ENCODE measurements at regions not wholly inside any gene's neighbourhood (a gene's known extent, or its start where the extent isn't known, plus 50 kb on each side); places are given as distances from the start of the nearest gene placed in this dataset.

GRCh38 chr17:51442088-51442865, 181.9 kb downstream of the UTP18 start:
- Histone ChIP-seq H3K27ac (no peak overlapping the region), H3K36me3 (ENCODE audit: low read depth) (no peaks in the 10 kb centered on the region), H3K27me3 (ENCODE audit: insufficient read depth, low read depth) (peaks cover 21% of the 10 kb centered on the region), H3K4me1 (replicated peaks; ENCODE audit: insufficient read depth) (no peaks in the 10 kb centered on the region), H4K20me1 (ENCODE audit: insufficient read depth) (no peaks in the 10 kb centered on the region), H3K4me2 (no peak overlapping the region), H3K79me2 (ENCODE audit: low read depth) (no peaks in the 10 kb centered on the region), H3K9me3 (ENCODE audit: insufficient read depth, low read depth) (no peaks in the 10 kb centered on the region), H3K9me2 (ENCODE audit: insufficient read depth) (0 out of 2 replicates have a peak, but pooled peaks cover 5% of the 10 kb centered on the region), H3K4me3 (no peak overlapping the region), H3F3A (ENCODE audit: insufficient read depth, low read depth) (no peaks in the 10 kb centered on the region), H2AFZ (no peak overlapping the region)
- DNase-seq: no peak
- intact Hi-C loops (cut with micrococcal nuclease; ENCODE audit: unreplicated experiment): no loop called here
- ChIA-PET CTCF (no interaction called here), POLR2A (ENCODE audit: unreplicated experiment) (no interaction called here)
- no peak for TF ChIP-seq EZH2 (IDR thresholded peaks at IDR 0.05; ENCODE audit: low read depth)
- TF ChIP-seq CTCF (conservative IDR thresholded peaks at IDR 0.05): no peak
- BruUV-seq (replicated peaks): no TSS peak

GRCh38 chr17:51443646-51444045, 183.3 kb downstream of the UTP18 start:
- CTCF ChIA-PET: no interaction called here
- BruUV-seq (replicated peaks): no TSS peak
- no peak for DNase-seq
- no peak overlapping the region for H3K4me3 ChIP-seq
- no peaks in the 10 kb centered on the region for H3K4me1 ChIP-seq (replicated peaks; ENCODE audit: insufficient read depth)
- no peaks in the 10 kb centered on the region for H3K79me2 ChIP-seq (ENCODE audit: low read depth)
- TF ChIP-seq CTCF (conservative IDR thresholded peaks at IDR 0.05): no peak
- TF ChIP-seq EZH2 (IDR thresholded peaks at IDR 0.05; ENCODE audit: low read depth): no peak
- H3K27me3 ChIP-seq (ENCODE audit: insufficient read depth, low read depth): peaks cover 30% of the 10 kb centered on the region
- no peaks in the 10 kb centered on the region for H4K20me1 ChIP-seq (ENCODE audit: insufficient read depth)
- H3K27ac ChIP-seq: no peak overlapping the region
- no peaks in the 10 kb centered on the region for H3K36me3 ChIP-seq (ENCODE audit: low read depth)
- no peak overlapping the region for H3K4me2 ChIP-seq
- H3K9me2 ChIP-seq (ENCODE audit: insufficient read depth): 0 out of 2 replicates have a peak, but pooled peaks cover 5% of the 10 kb centered on the region
- POLR2A ChIA-PET (ENCODE audit: unreplicated experiment): no interaction called here
- no peaks in the 10 kb centered on the region for H3K9me3 ChIP-seq (ENCODE audit: insufficient read depth, low read depth)
- no peak overlapping the region for H2AFZ ChIP-seq
- intact Hi-C loops (cut with micrococcal nuclease; ENCODE audit: unreplicated experiment): no loop called here
- H3F3A ChIP-seq (ENCODE audit: insufficient read depth, low read depth): no peaks in the 10 kb centered on the region

- TF ChIP-seq CTCF (conservative IDR thresholded peaks at IDR 0.05) (no peak), EZH2 (IDR thresholded peaks at IDR 0.05; ENCODE audit: low read depth) (no peak)
- ChIA-PET POLR2A (ENCODE audit: unreplicated experiment) (no interaction called here), CTCF (no interaction called here)
- Histone ChIP-seq H4K20me1 (ENCODE audit: insufficient read depth) (no peaks in the 10 kb centered on the region), H3K79me2 (ENCODE audit: low read depth) (no peaks in the 10 kb centered on the region), H3K27ac (no peak overlapping the region), H2AFZ (no peak overlapping the region), H3K9me2 (ENCODE audit: insufficient read depth) (0 out of 2 replicates have a peak, but pooled peaks cover 5% of the 10 kb centered on the region), H3K27me3 (ENCODE audit: insufficient read depth, low read depth) (peaks cover 30% of the 10 kb centered on the region), H3K9me3 (ENCODE audit: insufficient read depth, low read depth) (no peaks in the 10 kb centered on the region), H3K4me2 (no peak overlapping the region), H3K36me3 (ENCODE audit: low read depth) (no peaks in the 10 kb centered on the region), H3K4me1 (replicated peaks; ENCODE audit: insufficient read depth) (no peaks in the 10 kb centered on the region), H3F3A (ENCODE audit: insufficient read depth, low read depth) (no peaks in the 10 kb centered on the region), H3K4me3 (no peak overlapping the region)
- no TSS peak for BruUV-seq (replicated peaks)
- intact Hi-C loops (cut with micrococcal nuclease; ENCODE audit: unreplicated experiment): no loop called here
- no peak for DNase-seq
Measured at GRCh38 chr17:51445946-51446345, 185.6 kb downstream of the UTP18 start.
